OCI-LY1 (cell line): ENCODE measurements at regions not wholly inside any gene's neighbourhood (a gene's known extent, or its start where the extent isn't known, plus 50 kb on each side); places are given as distances from the start of the nearest gene placed in this dataset.

Experiments used
- H2AFZ ChIP-seq: fragments of 200-600 bp; sonication (generic), shearing (Covaris generic); 2 replicates; pipeline ENCODE4 v1.6.0; 2014; ENCODE audit warnings: antibody characterized with exemption, mild to moderate bottlenecking, low read length
- H3F3A ChIP-seq: fragments of 200-600 bp; sonication (generic), shearing (Covaris generic); 2 replicates; pipeline ENCODE4 v1.6.0; 2014; ENCODE audit warnings: mild to moderate bottlenecking, antibody characterized with exemption, low read length, moderate library complexity; ENCODE audit not compliant: insufficient read depth
- H3K27ac ChIP-seq: fragments of 200-600 bp; sonication (generic); 2 replicates; pipeline ENCODE4 v1.5.1; 2014; ENCODE audit warnings: low read length, mixed run types, mild to moderate bottlenecking, low read depth; ENCODE audit not compliant: poor library complexity, severe bottlenecking
- H3K27me3 ChIP-seq: fragments of 200-600 bp; sonication (generic); 2 replicates; pipeline ENCODE4 v1.6.0; 2014; ENCODE audit warnings: antibody characterized with exemption, mild to moderate bottlenecking, low read length, moderate library complexity; ENCODE audit not compliant: insufficient read depth
- H3K36me3 ChIP-seq: fragments of 200-600 bp; sonication (generic); 2 replicates; pipeline ENCODE4 v1.6.1; 2014; ENCODE audit warnings: mild to moderate bottlenecking, antibody characterized with exemption, low read length, moderate library complexity, mixed read lengths; ENCODE audit not compliant: insufficient read depth
- H3K4me1 ChIP-seq: fragments of 200-600 bp; sonication (generic); 2 replicates; pipeline ENCODE4 v1.5.1; 2014; ENCODE audit warnings: mild to moderate bottlenecking, low read length, moderate library complexity; ENCODE audit not compliant: insufficient read depth, severe bottlenecking
- H3K4me2 ChIP-seq: fragments of 200-600 bp; sonication (generic), shearing (Covaris generic); 2 replicates; pipeline ENCODE4 v1.6.1; 2014; ENCODE audit warnings: low read length
- H3K4me3 ChIP-seq: fragments of 200-600 bp; sonication (generic); 2 replicates; pipeline ENCODE4 v1.5.1; 2014; ENCODE audit warnings: low read length, low read depth, mild to moderate bottlenecking, mixed read lengths; ENCODE audit not compliant: poor library complexity, severe bottlenecking
- H3K79me2 ChIP-seq: fragments of 200-600 bp; shearing (Covaris generic); 2 replicates; pipeline ENCODE4 v1.6.1; 2016; ENCODE audit warnings: mixed run types, low read length, mixed read lengths; ENCODE audit not compliant: insufficient read depth
- H3K9ac ChIP-seq: fragments of 200-600 bp; sonication (generic), shearing (Covaris generic); 2 replicates; pipeline ENCODE4 v1.6.1; 2014; ENCODE audit warnings: mild to moderate bottlenecking, low read length, mixed read lengths
- H3K9me2 ChIP-seq: fragments of 200-600 bp; sonication (generic), shearing (Covaris generic); 2 replicates; pipeline ENCODE4 v1.6.1; 2014; ENCODE audit warnings: low read depth, mild to moderate bottlenecking, low read length, mixed read lengths
- H3K9me3 ChIP-seq: fragments of 200-600 bp; shearing (Covaris generic); 2 replicates; pipeline ENCODE4 v1.6.1; 2014; ENCODE audit warnings: low read length, mixed read lengths
- H4K20me1 ChIP-seq: fragments of 200-600 bp; sonication (generic), shearing (Covaris generic); 2 replicates; pipeline ENCODE4 v1.6.0; 2016; ENCODE audit warnings: mild to moderate bottlenecking, low read length; ENCODE audit not compliant: insufficient read depth
- CTCF ChIP-seq: fragments of 200-600 bp; sonication (generic), shearing (Covaris generic); IDR thresholded peaks from 2 replicates; pipeline ENCODE4 v1.5.1; 2017; ENCODE audit warnings: mild to moderate bottlenecking, antibody characterized with exemption, low read length, moderate library complexity, mixed read lengths
- EZH2 ChIP-seq: fragments of 200-600 bp; sonication (generic), shearing (Covaris generic); IDR thresholded peaks from 2 replicates; pipeline ENCODE4 v1.8.0; 2017; ENCODE audit warnings: borderline replicate concordance, mixed run types, mild to moderate bottlenecking, antibody characterized with exemption, low read length, moderate library complexity, mixed read lengths

DNA sequence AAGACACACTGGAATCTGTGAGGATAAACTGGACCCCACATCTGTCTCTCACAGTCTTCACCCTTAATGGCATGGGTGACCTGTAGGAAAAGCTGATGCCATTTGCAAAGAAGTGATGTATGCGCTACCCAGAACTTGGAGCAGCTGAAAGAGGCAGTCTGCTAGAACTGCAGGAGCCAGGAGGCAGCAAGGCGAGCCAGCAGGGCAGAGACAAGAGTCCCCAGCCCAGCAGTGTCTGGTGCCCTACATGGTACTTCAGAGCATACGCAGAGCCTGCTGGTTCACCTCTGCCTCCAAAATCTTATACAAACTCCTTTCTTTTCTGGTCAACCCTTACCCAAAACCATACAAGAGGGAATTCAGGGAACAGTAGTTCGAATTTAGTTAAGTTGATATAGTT, 683.1 kb upstream of the RAB6C start:
- no peaks in the 10 kb centered on the region for H3K27me3 ChIP-seq
- H3K9me2 ChIP-seq = no peaks in the 10 kb centered on the region
- no peaks in the 10 kb centered on the region for H4K20me1 ChIP-seq
- H3K9ac ChIP-seq = no peak overlapping the region
- no peaks in the 10 kb centered on the region for H3K36me3 ChIP-seq
- H2AFZ ChIP-seq = no peak overlapping the region
- H3K4me3 ChIP-seq = no peak overlapping the region
- no peak overlapping the region for H3K4me2 ChIP-seq
- H3K9me3 ChIP-seq = no peaks in the 10 kb centered on the region
- H3K4me1 ChIP-seq = no peaks in the 10 kb centered on the region
- no peaks in the 10 kb centered on the region for H3K79me2 ChIP-seq
- no peak for TF ChIP-seq EZH2
- no peak for TF ChIP-seq CTCF
- H3F3A ChIP-seq = no peaks in the 10 kb centered on the region
- no peak overlapping the region for H3K27ac ChIP-seq

DNA sequence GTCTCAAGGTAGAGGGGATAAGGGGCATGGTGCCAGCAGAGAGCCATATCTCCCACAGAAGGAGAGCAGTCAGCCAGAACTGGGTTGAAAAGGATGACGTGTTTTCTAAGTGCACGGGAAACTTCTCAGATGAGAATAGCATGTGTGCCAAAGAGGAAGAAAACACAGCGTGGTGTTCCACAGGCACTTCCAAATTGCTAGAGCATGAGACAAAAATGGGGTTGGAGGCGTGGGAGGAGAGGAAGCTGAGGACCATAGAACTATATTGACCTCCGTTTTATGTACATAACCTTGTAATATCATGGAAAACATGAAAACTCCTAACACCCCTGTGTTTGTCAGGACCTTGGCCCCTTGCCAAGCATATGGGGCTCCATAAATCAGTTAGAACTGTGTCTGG, 682.7 kb upstream of the RAB6C start:
- no peak overlapping the region for H3K4me3 ChIP-seq
- no peaks in the 10 kb centered on the region for H3F3A ChIP-seq
- no peaks in the 10 kb centered on the region for H3K9me2 ChIP-seq
- H4K20me1 ChIP-seq = no peaks in the 10 kb centered on the region
- no peaks in the 10 kb centered on the region for H3K27me3 ChIP-seq
- H3K9me3 ChIP-seq = no peaks in the 10 kb centered on the region
- no peak overlapping the region for H2AFZ ChIP-seq
- TF ChIP-seq EZH2 (no peak), CTCF (no peak)
- H3K36me3 ChIP-seq = no peaks in the 10 kb centered on the region
- no peak overlapping the region for H3K9ac ChIP-seq
- no peaks in the 10 kb centered on the region for H3K4me1 ChIP-seq
- no peak overlapping the region for H3K27ac ChIP-seq
- H3K4me2 ChIP-seq = no peak overlapping the region
- H3K79me2 ChIP-seq = no peaks in the 10 kb centered on the region

GRCh38 chr2:129297430-129297829, 682.0 kb upstream of the RAB6C start:
- H2AFZ ChIP-seq = no peak overlapping the region
- H3K9me3 ChIP-seq = no peaks in the 10 kb centered on the region
- no peak overlapping the region for H3K4me2 ChIP-seq
- no peaks in the 10 kb centered on the region for H3K27me3 ChIP-seq
- H3K4me3 ChIP-seq = no peak overlapping the region
- no peak for TF ChIP-seq EZH2
- peak; percentile 21; the same call in 1 of the 2 replicates for TF ChIP-seq CTCF
- H4K20me1 ChIP-seq = no peaks in the 10 kb centered on the region
- H3K27ac ChIP-seq = no peak overlapping the region
- no peaks in the 10 kb centered on the region for H3F3A ChIP-seq
- no peaks in the 10 kb centered on the region for H3K36me3 ChIP-seq
- no peaks in the 10 kb centered on the region for H3K9me2 ChIP-seq
- H3K4me1 ChIP-seq = no peaks in the 10 kb centered on the region
- H3K79me2 ChIP-seq = no peaks in the 10 kb centered on the region
- no peak overlapping the region for H3K9ac ChIP-seq
